Breast epithelium (tissue), 3 donors: ENCODE measurements at regions not wholly inside any gene's neighbourhood (a gene's known extent, or its start where the extent isn't known, plus 50 kb on each side); places are given as distances from the start of the nearest gene placed in this dataset.

Experiments
- POLR2A ChIP-seq: fragments of 450-650 bp; IDR thresholded peaks from one replicate; pipeline ENCODE4 v1.6.1; 2016; ENCODE audit warnings: antibody characterized with exemption, mild to moderate bottlenecking, moderate library complexity
- TF ChIP-seq, protein P1 (sequence below), 3 donors: fragments of 450-650 bp; IDR thresholded peaks; one replicate each; pipeline ENCODE4 v1.5.1; 2016 to 2017; ENCODE audit warnings: antibody characterized with exemption in 3 of 3, mild to moderate bottlenecking in 3 of 3, moderate library complexity in 3 of 3

DNA sequence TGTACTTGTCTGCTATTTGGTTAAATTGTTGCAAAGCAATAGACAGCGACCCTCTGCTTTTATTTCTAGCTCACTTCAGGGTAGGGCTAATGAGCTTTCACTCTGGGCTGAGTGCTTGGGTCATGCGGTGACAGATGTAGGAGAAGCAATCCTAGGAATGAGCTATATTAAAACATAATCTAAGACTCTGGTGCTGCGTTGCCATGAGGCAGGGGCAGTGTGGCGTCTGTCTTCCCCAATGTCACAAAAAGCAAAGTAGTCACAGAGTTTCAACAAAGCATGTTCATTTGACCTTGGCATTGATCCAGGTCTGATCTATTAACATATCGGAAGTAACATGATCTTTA, 55.5 kb upstream of the GRAMD1B start:
- no peak for TF ChIP-seq POLR2A
- TF ChIP-seq, protein P1, sequence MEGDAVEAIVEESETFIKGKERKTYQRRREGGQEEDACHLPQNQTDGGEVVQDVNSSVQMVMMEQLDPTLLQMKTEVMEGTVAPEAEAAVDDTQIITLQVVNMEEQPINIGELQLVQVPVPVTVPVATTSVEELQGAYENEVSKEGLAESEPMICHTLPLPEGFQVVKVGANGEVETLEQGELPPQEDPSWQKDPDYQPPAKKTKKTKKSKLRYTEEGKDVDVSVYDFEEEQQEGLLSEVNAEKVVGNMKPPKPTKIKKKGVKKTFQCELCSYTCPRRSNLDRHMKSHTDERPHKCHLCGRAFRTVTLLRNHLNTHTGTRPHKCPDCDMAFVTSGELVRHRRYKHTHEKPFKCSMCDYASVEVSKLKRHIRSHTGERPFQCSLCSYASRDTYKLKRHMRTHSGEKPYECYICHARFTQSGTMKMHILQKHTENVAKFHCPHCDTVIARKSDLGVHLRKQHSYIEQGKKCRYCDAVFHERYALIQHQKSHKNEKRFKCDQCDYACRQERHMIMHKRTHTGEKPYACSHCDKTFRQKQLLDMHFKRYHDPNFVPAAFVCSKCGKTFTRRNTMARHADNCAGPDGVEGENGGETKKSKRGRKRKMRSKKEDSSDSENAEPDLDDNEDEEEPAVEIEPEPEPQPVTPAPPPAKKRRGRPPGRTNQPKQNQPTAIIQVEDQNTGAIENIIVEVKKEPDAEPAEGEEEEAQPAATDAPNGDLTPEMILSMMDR (IDR thresholded peaks at IDR 0.05), result no peak
